K562 (cell line): ENCODE measurements at regions not wholly inside any gene's neighbourhood (a gene's known extent, or its start where the extent isn't known, plus 50 kb on each side); places are given as distances from the start of the nearest gene placed in this dataset.

Experiments
- ATAC-seq: fragments of 200-7000 bp; cut with Tn5 transposase; 3 replicates; pipeline ENCODE4 v1.9.1; 2020; ENCODE audit warnings: moderate library complexity
- BruUV-seq: library from RNA; stranded (reverse); fragments of 400-500 nt; replicated peaks from 2 replicates; lab custom pipeline; 2021; lab: Mats Ljungman, UMichigan
- CTCF ChIA-PET: fragments of 300-600 bp; formaldehyde crosslinking; extraction: SDS; loops from one replicate; lab custom pipeline; 2021; ENCODE audit warnings: low intra/inter-chr PET ratio; lab: Yijun Ruan, JAX
- POLR2A ChIA-PET: fragments of 300-600, 350-650 bp; sonication (Branson Sonifier 250); formaldehyde crosslinking; extraction: SDS; loops from one replicate; lab custom pipeline; 2021; ENCODE audit warnings: antibody characterized with exemption, inconsistent platforms; lab: Yijun Ruan, JAX
- DNase-seq, 4 experiments: peaks; one replicate each; pipeline versions ENCODE4 v3.0.0 to v3.0.0-alpha.2; 2011 to 2018; ENCODE audit warnings: low spot score in 3 of 4, mixed read lengths in 3 of 4; ENCODE audit errors: extremely low read depth in 1 of 4
- FAIRE-seq: peaks from 2 replicates; lab custom pipeline; 2011; peaks lifted over from hg19 to GRCh38; lab: Jason Lieb, UNC
- H2AFZ ChIP-seq: 2 replicates; pipeline ENCODE4 v1.6.0; 2011; ENCODE audit warnings: low read depth, low read length, control low read depth, inconsistent platforms
- H3K27ac ChIP-seq: fragments of 200-600 bp; 3 replicates; pipeline ENCODE4 v1.8.0; 2011; ENCODE audit warnings: low read depth, mild to moderate bottlenecking, control low read depth, inconsistent platforms, low read length, moderate library complexity, mixed read lengths; ENCODE audit errors: extremely low read depth
- H3K27me3 ChIP-seq, 2 experiments: fragments of 300-600 bp in 1 of 2; 2 replicates in 1 of 2; 3 replicates in 1 of 2; pipeline versions ENCODE4 v1.6.0 to v1.8.0; 2011; ENCODE audit warnings: inconsistent platforms in 2 of 2, low read length in 2 of 2, mild to moderate bottlenecking in 1 of 2, mixed read lengths in 1 of 2, moderate library complexity in 1 of 2; ENCODE audit not compliant: control insufficient read depth in 2 of 2, insufficient read depth in 2 of 2
- H3K36me3 ChIP-seq: fragments of 300-600 bp; 3 replicates; pipeline ENCODE4 v1.8.0; 2011; ENCODE audit warnings: mild to moderate bottlenecking, low read length, inconsistent platforms; ENCODE audit not compliant: control insufficient read depth, insufficient read depth
- H3K4me1 ChIP-seq, 2 experiments: fragments of 200-600 bp in 1 of 2; replicated peaks in 1 of 2; 2 replicates in 1 of 2; 3 replicates in 1 of 2; pipeline versions ENCODE4 v1.5.1 to v1.8.0; 2011; ENCODE audit warnings: inconsistent platforms in 2 of 2, low read length in 2 of 2, mild to moderate bottlenecking in 1 of 2, mixed read lengths in 1 of 2, moderate library complexity in 1 of 2; ENCODE audit not compliant: control insufficient read depth in 2 of 2, insufficient read depth in 2 of 2
- H3K4me2 ChIP-seq: 2 replicates; pipeline ENCODE4 v1.6.1; 2011; ENCODE audit warnings: low read length, control low read depth, inconsistent platforms, mixed read lengths; ENCODE audit not compliant: insufficient read depth
- H3K4me3 ChIP-seq: fragments of 200-600 bp; sonication (generic), shearing (Covaris generic); 2 replicates; pipeline ENCODE4 v1.5.1; 2016; ENCODE audit warnings: control low read depth, inconsistent platforms
- H3K79me2 ChIP-seq: fragments of 200-600 bp; 3 replicates; pipeline ENCODE4 v1.8.0; 2011; ENCODE audit warnings: low read length, inconsistent platforms; ENCODE audit not compliant: control insufficient read depth, insufficient read depth
- H3K9ac ChIP-seq, 2 experiments: 2 replicates each; pipeline versions ENCODE4 v1.6.0 to v1.6.1; 2011; ENCODE audit warnings: low read depth in 2 of 2, low read length in 2 of 2, control low read depth in 1 of 2, inconsistent platforms in 1 of 2, mild to moderate bottlenecking in 1 of 2, mixed read lengths in 1 of 2; ENCODE audit not compliant: insufficient read depth in 1 of 2
- H3K9me1 ChIP-seq: one replicate; pipeline ENCODE4 v1.6.0; 2011; ENCODE audit warnings: inconsistent platforms, mild to moderate bottlenecking, low read length, moderate library complexity; ENCODE audit not compliant: control insufficient read depth, insufficient read depth
- H3K9me3 ChIP-seq: replicated peaks from 2 replicates; pipeline ENCODE4 v1.5.1; 2011; ENCODE audit warnings: low read depth, low read length, inconsistent platforms; ENCODE audit not compliant: control insufficient read depth, insufficient read depth
- H4K20me1 ChIP-seq: replicated peaks from 2 replicates; pipeline ENCODE4 v1.6.1; 2011; ENCODE audit warnings: low read length, inconsistent platforms, mixed read lengths; ENCODE audit not compliant: control insufficient read depth, insufficient read depth
- ATF1 ChIP-seq, 2 experiments: fragments of 450-650 bp in 1 of 2; IDR thresholded peaks; 2 replicates each; pipeline ENCODE4 v1.6.1; 2016; ENCODE audit warnings: missing compliant biosample characterization in 1 of 2, missing genetic modification characterization in 1 of 2
- ETV5 ChIP-seq: sonication (generic); formaldehyde crosslinking; IDR thresholded peaks from 2 replicates; pipeline ENCODE4 v1.4.0; 2020; ENCODE audit warnings: low read depth, mild to moderate bottlenecking, missing genetic modification reagents
- KLF6 ChIP-seq: fragments of 250-450 bp; sonication (Bioruptor Pico); IDR thresholded peaks from 2 replicates; pipeline ENCODE4 v1.4.0; 2020; ENCODE audit warnings: mild to moderate bottlenecking, moderate library complexity, borderline replicate concordance
- SNAPC5 ChIP-seq: fragments of 250-450 bp; sonication (Bioruptor Pico); IDR thresholded peaks from 2 replicates; pipeline ENCODE4 v1.8.0; 2021; ENCODE audit warnings: moderate library complexity, mild to moderate bottlenecking, inconsistent platforms
- TGIF2 ChIP-seq: sonication (generic); formaldehyde crosslinking; IDR thresholded peaks from 2 replicates; pipeline ENCODE4 v1.8.1; 2022; ENCODE audit warnings: mild to moderate bottlenecking, missing genetic modification reagents, moderate library complexity
- TSC22D4 ChIP-seq: fragments of 450-650 bp; IDR thresholded peaks from 2 replicates; pipeline ENCODE4 v1.6.1; 2016; ENCODE audit warnings: missing genetic modification characterization, missing biosample characterization, control low read depth
- ZNF24 ChIP-seq: fragments of 450-650 bp; IDR thresholded peaks from 2 replicates; pipeline ENCODE4 v1.6.1; 2016
- WGBS: fragments of 100-300 bp; shearing (Covaris generic); methylation state at CpG from one replicate; pipeline ENCODE4 v1.1.6; 2016; ENCODE audit warnings: low coverage, mixed read lengths; ENCODE audit not compliant: insufficient coverage; ENCODE audit errors: missing lambda C conversion rate; 5-methylcytosine and 5-hydroxymethylcytosine counted together
- in situ Hi-C: fragments of 300-500 bp; cut with MboI; formaldehyde crosslinking; loops from 4 replicates; pipeline ENCODE4 v1.15.0; 2018; ENCODE audit warnings: inconsistent platforms, mixed read lengths
- intact Hi-C: fragments of 100-400 bp; cut with micrococcal nuclease; formaldehyde crosslinking; loops from 2 replicates; pipeline ENCODE4 v1.14.2; 2022
- TF ChIP-seq, protein P1 (sequence below): sonication (generic); formaldehyde crosslinking; IDR thresholded peaks from 2 replicates; pipeline ENCODE4 v1.8.0; 2022; ENCODE audit warnings: mild to moderate bottlenecking, low read depth, missing genetic modification reagents

DNA sequence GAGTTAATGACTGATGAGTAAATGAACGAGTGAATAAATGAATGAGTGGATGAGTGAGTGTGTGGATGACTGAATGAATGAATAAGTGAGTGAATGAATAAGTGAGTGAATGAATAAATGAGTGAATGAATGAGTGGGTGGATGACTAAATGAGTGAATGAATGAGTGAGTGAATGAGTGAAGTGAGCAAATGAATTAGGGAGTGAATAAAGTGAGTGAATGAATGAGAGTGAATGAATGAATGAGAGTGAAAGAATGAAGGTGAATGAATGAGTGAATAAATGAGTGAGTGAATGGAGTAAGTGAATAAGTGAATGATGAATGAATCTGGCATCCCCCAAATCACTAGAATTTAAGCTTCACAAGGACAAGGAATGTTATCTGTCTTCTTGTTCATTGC is 1253.0 kb downstream of the TYW1 start:
- ATAC-seq, result no peak
- in situ Hi-C loops (no loop called here), intact Hi-C loops (no loop called here)
- H3K36me3 ChIP-seq, result no peaks in the 10 kb centered on the region
- no peak overlapping the region for H2AFZ ChIP-seq
- BruUV-seq, result no TSS peak
- H3K4me2 ChIP-seq, result no peak overlapping the region
- CTCF ChIA-PET, result no interaction called here
- H3K9me1 ChIP-seq, result no peaks in the 10 kb centered on the region
- no peaks in the 10 kb centered on the region for H3K27me3 ChIP-seq
- TF ChIP-seq ZNF24 (peak; percentile 93), ETV5 (no peak), TSC22D4 (tag) (peak; percentile 82; the same call in 1 of the 2 replicates)
- TF ChIP-seq, all 486 proteins: peak for 2
- H3K79me2 ChIP-seq, result no peaks in the 10 kb centered on the region
- no peak overlapping the region for H3K4me3 ChIP-seq
- no peak for FAIRE-seq
- no peaks in the 10 kb centered on the region for H4K20me1 ChIP-seq
- H3K4me1 ChIP-seq, result no peaks in the 10 kb centered on the region
- POLR2A ChIA-PET, result no interaction called here
- 0% methylated on average over 1 of the region's 1 CpG for WGBS
- DNase-seq, result no peak
- no peak overlapping the region for H3K9ac ChIP-seq
- H3K9me3 ChIP-seq, result no peaks in the 10 kb centered on the region
- no peak overlapping the region for H3K27ac ChIP-seq

DNA sequence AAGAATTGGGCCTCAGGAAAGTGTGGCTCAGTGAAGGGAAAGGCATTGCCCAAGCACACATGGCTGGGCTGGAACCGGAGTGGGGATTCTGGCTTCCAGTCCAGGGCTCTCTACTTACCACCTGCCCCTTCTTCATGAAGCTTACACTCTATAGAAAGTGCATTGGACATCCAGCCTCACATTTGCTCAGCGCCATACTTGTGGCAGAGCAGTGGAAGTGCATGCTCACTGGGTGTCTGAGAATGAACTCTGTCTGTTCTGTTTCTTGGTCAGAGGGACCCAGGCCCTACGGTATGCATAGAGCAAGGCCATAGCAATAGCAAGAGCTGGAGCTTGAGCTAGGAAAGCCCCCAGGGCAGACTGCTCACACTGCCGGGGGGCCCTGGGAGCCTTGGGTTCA is 1253.5 kb downstream of the TYW1 start:
- no peaks in the 10 kb centered on the region for H3K4me1 ChIP-seq
- ChIA-PET CTCF (no interaction called here), POLR2A (no interaction called here)
- FAIRE-seq, result no peak
- no peaks in the 10 kb centered on the region for H3K9me1 ChIP-seq
- DNase-seq, result no peak
- no peak overlapping the region for H2AFZ ChIP-seq
- in situ Hi-C loops, result no loop called here
- peak; percentile 56 for ATAC-seq
- no peaks in the 10 kb centered on the region for H3K9me3 ChIP-seq
- H4K20me1 ChIP-seq, result no peaks in the 10 kb centered on the region
- WGBS, result 0% methylated on average over 4 of the region's 4 CpGs
- intact Hi-C loops, result no loop called here
- H3K9ac ChIP-seq, result no peak overlapping the region
- no peak overlapping the region for H3K4me3 ChIP-seq
- H3K27me3 ChIP-seq, result no peaks in the 10 kb centered on the region
- no TSS peak for BruUV-seq
- no peaks in the 10 kb centered on the region for H3K79me2 ChIP-seq
- H3K36me3 ChIP-seq, result no peaks in the 10 kb centered on the region
- no peak overlapping the region for H3K27ac ChIP-seq
- H3K4me2 ChIP-seq, result no peak overlapping the region
- TF ChIP-seq, protein P1, sequence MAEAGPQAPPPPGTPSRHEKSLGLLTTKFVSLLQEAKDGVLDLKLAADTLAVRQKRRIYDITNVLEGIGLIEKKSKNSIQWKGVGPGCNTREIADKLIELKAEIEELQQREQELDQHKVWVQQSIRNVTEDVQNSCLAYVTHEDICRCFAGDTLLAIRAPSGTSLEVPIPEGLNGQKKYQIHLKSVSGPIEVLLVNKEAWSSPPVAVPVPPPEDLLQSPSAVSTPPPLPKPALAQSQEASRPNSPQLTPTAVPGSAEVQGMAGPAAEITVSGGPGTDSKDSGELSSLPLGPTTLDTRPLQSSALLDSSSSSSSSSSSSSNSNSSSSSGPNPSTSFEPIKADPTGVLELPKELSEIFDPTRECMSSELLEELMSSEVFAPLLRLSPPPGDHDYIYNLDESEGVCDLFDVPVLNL (CRISPR knock-in tag), result no peak
- TF ChIP-seq SNAPC5 (CRISPR knock-in tag) (no peak), TGIF2 (no peak), ATF1 (CRISPR knock-in tag; IDR thresholded peaks at IDR 0.05) (no peak), ATF1 (tag; IDR thresholded peaks at IDR 0.05) (no peak), KLF6 (CRISPR knock-in tag) (no peak)
